ENCODE measurements at regions not wholly inside any gene's neighbourhood (a gene's known extent, or its start where the extent isn't known, plus 50 kb on each side); places are given as distances from the start of the nearest gene placed in this dataset.

DNA sequence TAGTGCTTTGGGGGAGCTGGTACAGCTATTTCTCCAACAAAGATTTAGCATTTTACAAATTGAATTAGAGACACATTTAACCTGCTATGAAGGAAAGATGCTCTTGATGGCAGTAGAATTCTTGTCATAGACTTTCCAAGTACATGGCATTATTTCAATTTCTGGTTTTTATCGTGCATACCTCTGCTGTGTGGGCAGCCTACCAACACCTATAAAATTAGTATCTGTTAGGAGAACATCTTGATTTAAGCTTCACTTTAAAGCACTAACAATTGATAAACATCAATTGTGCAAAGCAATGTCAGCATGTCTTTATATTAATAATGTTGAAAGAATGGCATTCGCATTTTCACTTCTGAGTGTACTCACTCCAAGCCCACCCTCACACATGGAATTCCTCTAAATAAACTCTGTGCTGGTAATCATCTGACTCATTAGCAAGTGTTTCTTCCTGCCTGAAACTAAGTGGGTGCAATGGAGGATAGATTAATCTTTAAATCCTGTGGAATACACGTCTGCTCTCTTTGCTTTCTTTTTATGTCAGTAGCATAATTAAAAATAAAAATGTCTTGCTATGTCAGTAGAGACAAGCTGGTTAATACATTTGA, 279.8 kb upstream of the MAGEB18 start:
- no peaks in the 10 kb centered on the region for H3K9me3 ChIP-seq (ENCODE audit: low read length)
- no peaks in the 10 kb centered on the region for H3K79me2 ChIP-seq (ENCODE audit: low read length)
- H4K20me1 ChIP-seq (ENCODE audit: low read length), result no peaks in the 10 kb centered on the region
- no peaks in the 10 kb centered on the region for H3K4me1 ChIP-seq (ENCODE audit: insufficient read depth, low read length)
- POLR2A ChIA-PET (ENCODE audit: unreplicated experiment), result no interaction called here
- intact Hi-C loops (cut with micrococcal nuclease), result no loop called here
- no peak for ATAC-seq
- no peaks in the 10 kb centered on the region for H3K27me3 ChIP-seq (ENCODE audit: low read length)
- no peaks in the 10 kb centered on the region for H3K36me3 ChIP-seq (ENCODE audit: low read depth, low read length)
- TF ChIP-seq EZH2phosphoT487 (IDR thresholded peaks at IDR 0.05; ENCODE audit: borderline replicate concordance, low read length) (no peak), EZH2 (IDR thresholded peaks at IDR 0.05; ENCODE audit: low read length, unreplicated experiment) (no peak)
- TF ChIP-seq, protein P1, sequence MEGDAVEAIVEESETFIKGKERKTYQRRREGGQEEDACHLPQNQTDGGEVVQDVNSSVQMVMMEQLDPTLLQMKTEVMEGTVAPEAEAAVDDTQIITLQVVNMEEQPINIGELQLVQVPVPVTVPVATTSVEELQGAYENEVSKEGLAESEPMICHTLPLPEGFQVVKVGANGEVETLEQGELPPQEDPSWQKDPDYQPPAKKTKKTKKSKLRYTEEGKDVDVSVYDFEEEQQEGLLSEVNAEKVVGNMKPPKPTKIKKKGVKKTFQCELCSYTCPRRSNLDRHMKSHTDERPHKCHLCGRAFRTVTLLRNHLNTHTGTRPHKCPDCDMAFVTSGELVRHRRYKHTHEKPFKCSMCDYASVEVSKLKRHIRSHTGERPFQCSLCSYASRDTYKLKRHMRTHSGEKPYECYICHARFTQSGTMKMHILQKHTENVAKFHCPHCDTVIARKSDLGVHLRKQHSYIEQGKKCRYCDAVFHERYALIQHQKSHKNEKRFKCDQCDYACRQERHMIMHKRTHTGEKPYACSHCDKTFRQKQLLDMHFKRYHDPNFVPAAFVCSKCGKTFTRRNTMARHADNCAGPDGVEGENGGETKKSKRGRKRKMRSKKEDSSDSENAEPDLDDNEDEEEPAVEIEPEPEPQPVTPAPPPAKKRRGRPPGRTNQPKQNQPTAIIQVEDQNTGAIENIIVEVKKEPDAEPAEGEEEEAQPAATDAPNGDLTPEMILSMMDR (conservative IDR thresholded peaks at IDR 0.05; ENCODE audit: low read depth, low read length), result no peak
- no peak overlapping the region for H3K4me3 ChIP-seq (ENCODE audit: low read length)
- no peak overlapping the region for H3K9ac ChIP-seq (ENCODE audit: low read length)
- no peaks in the 10 kb centered on the region for H3F3A ChIP-seq (ENCODE audit: low read length, unreplicated experiment)
- BruUV-seq (replicated peaks), result no TSS peak
- no peak for DNase-seq
- no peak overlapping the region for H3K4me2 ChIP-seq (ENCODE audit: low read length)
- CTCF ChIA-PET, result interaction anchor here (0.5 kb wide), 1 partner anchor 734 kb away, joined by 3 read pairs; no protein-coding TSS in a partner anchor
- H3K27ac ChIP-seq (ENCODE audit: low read length), result no peak overlapping the region
- H3K9me2 ChIP-seq (replicated peaks; ENCODE audit: low read length), result no peaks in the 10 kb centered on the region
- no peak overlapping the region for H2AFZ ChIP-seq (ENCODE audit: low read length)

DNA sequence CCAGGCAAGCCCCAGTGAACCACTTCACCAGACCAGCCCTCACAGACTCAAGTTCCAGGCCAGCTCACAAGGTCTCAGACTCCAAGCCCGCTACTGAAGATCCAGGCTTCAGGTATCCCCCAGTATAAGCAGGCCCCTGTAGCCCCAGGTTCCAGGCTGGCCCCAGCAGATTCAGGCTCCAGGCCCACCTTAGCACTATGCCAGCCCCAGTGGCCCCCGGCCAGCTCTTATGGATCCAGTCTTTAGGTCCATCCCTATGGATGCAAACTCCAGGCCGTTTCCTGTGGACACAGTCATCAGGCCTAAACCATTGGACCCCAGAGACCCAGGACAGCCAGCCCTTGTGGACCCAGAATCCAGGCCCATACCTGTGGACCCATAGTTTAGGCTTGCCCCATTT, 277.8 kb upstream of the MAGEB18 start:
- no peak for TF ChIP-seq EZH2 (IDR thresholded peaks at IDR 0.05; ENCODE audit: low read length, unreplicated experiment)
- no peak for TF ChIP-seq EZH2phosphoT487 (IDR thresholded peaks at IDR 0.05; ENCODE audit: borderline replicate concordance, low read length)
- TF ChIP-seq, protein P1 (conservative IDR thresholded peaks at IDR 0.05; ENCODE audit: low read depth, low read length), result no peak
- H3K27ac ChIP-seq (ENCODE audit: low read length), result no peak overlapping the region
- intact Hi-C loops (cut with micrococcal nuclease), result no loop called here
- ATAC-seq (no peak), DNase-seq (no peak)
- ChIA-PET POLR2A (ENCODE audit: unreplicated experiment) (no interaction called here), CTCF (no interaction called here)
- H3K9me3 ChIP-seq (ENCODE audit: low read length), result no peaks in the 10 kb centered on the region
- no peak overlapping the region for H2AFZ ChIP-seq (ENCODE audit: low read length)
- no peaks in the 10 kb centered on the region for H3K9me2 ChIP-seq (replicated peaks; ENCODE audit: low read length)
- no peaks in the 10 kb centered on the region for H3K79me2 ChIP-seq (ENCODE audit: low read length)
- no peaks in the 10 kb centered on the region for H3F3A ChIP-seq (ENCODE audit: low read length, unreplicated experiment)
- H3K36me3 ChIP-seq (ENCODE audit: low read depth, low read length), result no peaks in the 10 kb centered on the region
- no peaks in the 10 kb centered on the region for H3K4me1 ChIP-seq (ENCODE audit: insufficient read depth, low read length)
- no peak overlapping the region for H3K9ac ChIP-seq (ENCODE audit: low read length)
- BruUV-seq (replicated peaks), result no TSS peak
- no peaks in the 10 kb centered on the region for H4K20me1 ChIP-seq (ENCODE audit: low read length)
- no peak overlapping the region for H3K4me2 ChIP-seq (ENCODE audit: low read length)
- no peak overlapping the region for H3K4me3 ChIP-seq (ENCODE audit: low read length)
- no peaks in the 10 kb centered on the region for H3K27me3 ChIP-seq (ENCODE audit: low read length)

DNA sequence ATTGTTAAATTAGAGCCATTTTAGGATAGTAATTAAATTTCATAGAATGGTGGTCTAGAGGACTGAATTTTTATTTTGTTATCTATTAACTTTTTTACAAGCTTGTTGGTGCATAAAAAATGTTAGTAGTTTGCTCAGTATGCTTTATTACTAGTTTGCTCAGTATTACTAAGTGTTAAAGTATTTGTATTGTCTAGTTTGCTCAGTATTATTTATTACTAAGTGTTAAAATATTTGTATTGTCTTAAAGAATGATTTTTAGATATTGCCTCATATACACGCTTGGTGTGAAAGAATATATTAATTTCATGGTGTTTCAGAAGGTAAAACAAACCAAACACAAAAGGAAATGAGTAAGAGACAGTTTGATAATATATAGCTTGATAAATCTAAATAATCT, 268.4 kb upstream of the MAGEB18 start:
- Histone ChIP-seq H3K9me3 (ENCODE audit: low read length) (no peaks in the 10 kb centered on the region), H2AFZ (ENCODE audit: low read length) (no peak overlapping the region), H3K4me3 (ENCODE audit: low read length) (no peak overlapping the region), H3K4me2 (ENCODE audit: low read length) (no peak overlapping the region), H4K20me1 (ENCODE audit: low read length) (no peaks in the 10 kb centered on the region), H3K9ac (ENCODE audit: low read length) (no peak overlapping the region), H3F3A (ENCODE audit: low read length, unreplicated experiment) (no peaks in the 10 kb centered on the region), H3K27me3 (ENCODE audit: low read length) (no peaks in the 10 kb centered on the region), H3K4me1 (ENCODE audit: insufficient read depth, low read length) (no peaks in the 10 kb centered on the region), H3K27ac (ENCODE audit: low read length) (no peak overlapping the region), H3K36me3 (ENCODE audit: low read depth, low read length) (no peaks in the 10 kb centered on the region), H3K79me2 (ENCODE audit: low read length) (no peaks in the 10 kb centered on the region), H3K9me2 (replicated peaks; ENCODE audit: low read length) (no peaks in the 10 kb centered on the region)
- intact Hi-C loops (cut with micrococcal nuclease), result no loop called here
- no peak for ATAC-seq
- BruUV-seq (replicated peaks), result no TSS peak
- CTCF ChIA-PET, result no interaction called here
- POLR2A ChIA-PET (ENCODE audit: unreplicated experiment), result no interaction called here
- TF ChIP-seq EZH2phosphoT487 (IDR thresholded peaks at IDR 0.05; ENCODE audit: borderline replicate concordance, low read length) (no peak), EZH2 (IDR thresholded peaks at IDR 0.05; ENCODE audit: low read length, unreplicated experiment) (no peak)
- TF ChIP-seq, protein P1 (conservative IDR thresholded peaks at IDR 0.05; ENCODE audit: low read depth, low read length), result no peak
- no peak for DNase-seq
